Prostate gland (tissue), 2 donors: ENCODE measurements at regions not wholly inside any gene's neighbourhood (a gene's known extent, or its start where the extent isn't known, plus 50 kb on each side); places are given as distances from the start of the nearest gene placed in this dataset.

ENCODE experiments used
- POLR2A ChIP-seq: fragments of 450-650 bp; IDR thresholded peaks from one replicate; pipeline ENCODE4 v1.6.1; 2016; ENCODE audit warnings: antibody characterized with exemption, mild to moderate bottlenecking
- POLR2AphosphoS5 ChIP-seq: sonication (generic); formaldehyde crosslinking; IDR thresholded peaks from one replicate; pipeline ENCODE4 v1.6.1; 2017; ENCODE audit warnings: antibody characterized with exemption
- TF ChIP-seq, protein P1 (sequence below), 4 experiments: fragments of 200-600 bp in 2 of 4; fragments of 450-650 bp in 2 of 4; sonication (generic) in 2 of 4; IDR thresholded peaks; 1 replicate in 3 of 4; 2 replicates in 1 of 4; pipeline ENCODE4 v1.5.1; 2016 to 2019; ENCODE audit warnings: antibody characterized with exemption in 4 of 4, mild to moderate bottlenecking in 2 of 4, moderate library complexity in 2 of 4

DNA sequence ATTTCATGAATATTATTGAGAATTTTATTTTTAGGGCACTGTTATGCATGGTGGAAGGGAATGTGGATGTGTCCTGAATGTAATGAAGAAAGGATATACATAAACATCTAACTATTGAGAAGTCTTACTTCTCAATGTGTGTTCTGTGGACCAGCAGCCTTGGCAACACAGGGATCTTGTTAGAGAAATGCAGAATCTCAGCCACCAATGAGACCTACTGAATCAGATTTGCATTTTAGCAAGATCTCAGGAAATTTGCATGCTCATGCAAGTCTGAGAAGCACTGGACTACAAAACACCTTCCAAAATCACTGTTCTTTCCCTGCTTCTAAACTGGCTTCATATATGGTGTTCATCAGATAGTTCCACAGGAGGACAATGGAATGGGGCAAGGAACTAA lies 139.7 kb upstream of the WDFY3 start:
- TF ChIP-seq POLR2A (no peak), POLR2AphosphoS5 (no peak)
- TF ChIP-seq, protein P1, sequence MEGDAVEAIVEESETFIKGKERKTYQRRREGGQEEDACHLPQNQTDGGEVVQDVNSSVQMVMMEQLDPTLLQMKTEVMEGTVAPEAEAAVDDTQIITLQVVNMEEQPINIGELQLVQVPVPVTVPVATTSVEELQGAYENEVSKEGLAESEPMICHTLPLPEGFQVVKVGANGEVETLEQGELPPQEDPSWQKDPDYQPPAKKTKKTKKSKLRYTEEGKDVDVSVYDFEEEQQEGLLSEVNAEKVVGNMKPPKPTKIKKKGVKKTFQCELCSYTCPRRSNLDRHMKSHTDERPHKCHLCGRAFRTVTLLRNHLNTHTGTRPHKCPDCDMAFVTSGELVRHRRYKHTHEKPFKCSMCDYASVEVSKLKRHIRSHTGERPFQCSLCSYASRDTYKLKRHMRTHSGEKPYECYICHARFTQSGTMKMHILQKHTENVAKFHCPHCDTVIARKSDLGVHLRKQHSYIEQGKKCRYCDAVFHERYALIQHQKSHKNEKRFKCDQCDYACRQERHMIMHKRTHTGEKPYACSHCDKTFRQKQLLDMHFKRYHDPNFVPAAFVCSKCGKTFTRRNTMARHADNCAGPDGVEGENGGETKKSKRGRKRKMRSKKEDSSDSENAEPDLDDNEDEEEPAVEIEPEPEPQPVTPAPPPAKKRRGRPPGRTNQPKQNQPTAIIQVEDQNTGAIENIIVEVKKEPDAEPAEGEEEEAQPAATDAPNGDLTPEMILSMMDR (IDR thresholded peaks at IDR 0.05): no peak
